ENCODE measurements at regions not wholly inside any gene's neighbourhood (a gene's known extent, or its start where the extent isn't known, plus 50 kb on each side); places are given as distances from the start of the nearest gene placed in this dataset.
"Not testable (repeated sequence)": the region's sequence is repeated elsewhere in the genome, so short reads cannot be mapped to it uniquely, and the experiment has no call there.

DNA sequence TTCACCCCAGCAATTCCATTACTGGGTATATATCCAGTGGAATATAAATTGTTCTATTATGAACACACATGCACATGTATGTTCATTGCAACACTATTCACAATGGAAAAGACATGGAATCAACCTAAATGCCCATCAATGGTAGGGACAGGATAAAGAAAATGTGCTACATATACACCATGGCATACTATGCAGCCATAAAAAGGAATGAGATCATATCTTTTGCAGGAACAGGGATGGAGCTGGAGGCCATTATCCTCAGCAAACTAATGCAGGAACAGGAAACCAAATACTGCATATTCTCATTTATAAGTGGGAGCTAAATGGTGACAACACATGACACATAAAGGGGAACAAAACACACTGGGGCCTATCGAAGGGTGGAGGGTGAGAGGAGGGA is 112.6 kb upstream of the IVNS1ABP start:
- not testable (repeated sequence) for H3K36me3 Mint-ChIP-seq; H3K27ac Mint-ChIP-seq; H3K9me3 Mint-ChIP-seq (ENCODE audit: low read depth); H3K4me1 Mint-ChIP-seq (ENCODE audit: low read depth); H3K4me3 Mint-ChIP-seq; H3K27me3 Mint-ChIP-seq

DNA sequence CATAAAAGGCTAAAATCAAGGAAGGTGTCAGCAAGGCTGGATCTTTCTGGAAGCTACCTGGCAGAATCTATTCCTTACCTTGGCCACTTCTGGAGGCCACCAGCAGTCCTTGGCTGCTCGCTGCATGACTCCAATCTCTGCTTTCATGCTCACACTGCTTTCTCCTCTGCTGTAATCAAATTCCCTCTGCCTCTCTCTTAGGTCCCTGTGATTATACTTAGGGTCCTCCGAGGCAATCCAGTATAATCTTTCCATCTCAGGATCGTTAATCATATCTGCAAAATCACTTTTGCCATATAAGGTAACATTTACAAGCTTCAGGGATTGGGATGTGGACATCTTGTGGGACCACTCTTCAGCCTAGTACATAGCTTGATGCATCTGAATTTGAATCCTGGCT is 110.7 kb upstream of the IVNS1ABP start:
- no peaks in the 10 kb centered on the region for H3K4me1 Mint-ChIP-seq (ENCODE audit: low read depth)

DNA sequence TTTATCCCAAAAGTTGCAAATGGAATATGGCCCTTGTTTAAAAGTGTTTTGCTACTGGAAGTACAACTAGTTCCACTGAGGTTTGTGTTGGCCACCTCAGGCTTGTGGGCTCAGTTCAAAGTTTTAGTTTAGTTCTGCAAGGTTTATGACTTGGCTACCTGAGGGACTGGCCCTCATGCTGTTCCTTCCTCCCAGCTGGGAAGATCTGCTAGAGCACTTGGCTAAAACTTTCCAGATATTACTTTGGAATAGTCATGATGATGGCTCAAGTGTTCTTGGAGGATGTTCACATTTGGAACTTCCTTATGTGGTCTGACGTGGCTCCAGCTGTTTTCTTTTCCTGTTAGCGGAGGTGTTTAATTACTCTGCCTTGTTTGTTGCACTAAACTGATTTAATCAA is 110.2 kb upstream of the IVNS1ABP start:
- H3K27me3 Mint-ChIP-seq = peaks cover 1% of the 10 kb centered on the region

More for the DNA sequence above, 110.7 kb upstream of the IVNS1ABP start:
- no peak overlapping the region for H3K4me3 Mint-ChIP-seq
- H3K9me3 Mint-ChIP-seq (ENCODE audit: low read depth) = no peaks in the 10 kb centered on the region
- H3K27ac Mint-ChIP-seq = no peak overlapping the region
- peaks cover 1% of the 10 kb centered on the region for H3K27me3 Mint-ChIP-seq
- H3K36me3 Mint-ChIP-seq = peaks cover 6% of the 10 kb centered on the region

DNA sequence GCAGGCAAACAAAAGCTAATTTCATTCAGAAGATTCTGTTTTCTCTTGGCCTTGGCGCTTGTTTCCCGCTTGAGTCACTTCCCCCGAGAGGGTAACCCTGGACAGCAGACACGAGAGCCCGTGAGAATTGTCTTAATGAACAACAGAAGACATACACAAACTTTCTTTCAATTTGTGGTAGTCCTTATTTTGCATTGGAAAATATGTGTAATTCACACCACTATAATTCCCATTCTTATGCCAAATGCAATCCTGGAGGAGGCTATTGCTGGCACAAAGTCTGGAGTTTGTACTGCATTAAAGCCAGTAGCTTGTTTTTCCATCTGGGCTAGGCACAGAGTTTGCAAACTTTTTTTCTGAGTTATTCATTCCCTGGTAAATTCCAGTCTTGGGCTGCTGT is 109.8 kb upstream of the IVNS1ABP start:
- no peaks in the 10 kb centered on the region for H3K4me1 Mint-ChIP-seq (ENCODE audit: low read depth)
- H3K27me3 Mint-ChIP-seq = peaks cover 1% of the 10 kb centered on the region
- no peak overlapping the region for H3K27ac Mint-ChIP-seq
- no peaks in the 10 kb centered on the region for H3K9me3 Mint-ChIP-seq (ENCODE audit: low read depth)
- H3K4me3 Mint-ChIP-seq = no peak overlapping the region
- peaks cover 6% of the 10 kb centered on the region for H3K36me3 Mint-ChIP-seq

More for the DNA sequence above, 110.2 kb upstream of the IVNS1ABP start:
- H3K9me3 Mint-ChIP-seq (ENCODE audit: low read depth) = no peaks in the 10 kb centered on the region
- no peaks in the 10 kb centered on the region for H3K4me1 Mint-ChIP-seq (ENCODE audit: low read depth)
- no peak overlapping the region for H3K4me3 Mint-ChIP-seq
- no peak overlapping the region for H3K27ac Mint-ChIP-seq
- H3K36me3 Mint-ChIP-seq = peaks cover 6% of the 10 kb centered on the region

DNA sequence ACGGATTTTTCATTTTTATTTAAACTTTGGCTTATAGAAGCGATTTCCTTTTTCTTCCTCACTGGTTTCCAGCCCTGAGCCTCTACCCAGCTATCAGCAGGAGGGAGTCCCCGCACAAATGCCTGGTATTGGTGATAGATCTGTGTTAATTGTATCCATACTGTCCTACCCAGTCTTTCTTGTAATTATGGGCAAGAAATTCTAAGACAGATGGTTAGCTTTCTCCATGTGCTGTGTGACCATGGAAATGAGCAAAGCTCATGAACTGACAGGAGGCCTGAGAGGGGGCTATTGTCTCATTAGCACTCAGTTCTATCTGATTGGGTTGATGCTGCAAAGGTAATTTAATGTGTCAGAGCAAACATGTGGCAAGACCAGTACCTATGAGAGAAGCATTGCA is 108.1 kb upstream of the IVNS1ABP start:
- H3K9me3 Mint-ChIP-seq (ENCODE audit: low read depth) = no peaks in the 10 kb centered on the region
- H3K36me3 Mint-ChIP-seq = peaks cover 2% of the 10 kb centered on the region
- H3K4me3 Mint-ChIP-seq = no peak overlapping the region
- H3K27me3 Mint-ChIP-seq = peaks cover 1% of the 10 kb centered on the region
- H3K4me1 Mint-ChIP-seq (ENCODE audit: low read depth) = peaks cover 12% of the 10 kb centered on the region
- no peak overlapping the region for H3K27ac Mint-ChIP-seq

DNA sequence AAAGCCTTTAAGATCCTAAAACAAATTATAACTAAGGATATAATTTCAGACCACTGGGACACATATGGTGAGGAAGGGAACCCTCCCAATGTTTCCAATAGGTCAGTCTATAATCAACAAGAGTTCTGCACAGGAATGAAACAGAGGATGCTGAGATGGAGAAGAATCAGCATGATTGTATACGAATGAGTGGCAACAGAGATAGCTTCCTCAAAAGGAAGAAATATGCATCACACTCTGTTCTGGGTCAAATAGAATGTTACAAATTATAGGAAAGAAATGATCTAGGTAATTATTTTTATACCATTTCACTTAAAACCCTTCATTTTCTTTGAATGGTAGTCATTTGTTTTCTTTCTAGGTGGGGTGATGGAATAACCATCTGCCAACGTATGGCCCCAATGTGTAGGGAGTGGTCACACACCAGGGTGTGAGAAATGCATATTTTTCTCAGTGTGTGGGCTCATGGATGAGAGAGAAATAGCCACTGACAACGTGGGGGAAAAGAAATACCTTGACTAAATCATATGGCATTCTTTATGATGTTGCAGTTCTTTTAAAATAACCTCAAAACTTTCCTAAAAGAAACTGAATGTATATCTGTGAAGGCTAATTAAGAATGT is 104.6 kb upstream of the IVNS1ABP start:
- H3K4me3 Mint-ChIP-seq = no peak overlapping the region
- peaks cover 1% of the 10 kb centered on the region for H3K27me3 Mint-ChIP-seq
- H3K9me3 Mint-ChIP-seq (ENCODE audit: low read depth) = no peaks in the 10 kb centered on the region
- H3K27ac Mint-ChIP-seq = no peak overlapping the region
- peaks cover 14% of the 10 kb centered on the region for H3K4me1 Mint-ChIP-seq (ENCODE audit: low read depth)
- no peaks in the 10 kb centered on the region for H3K36me3 Mint-ChIP-seq

DNA sequence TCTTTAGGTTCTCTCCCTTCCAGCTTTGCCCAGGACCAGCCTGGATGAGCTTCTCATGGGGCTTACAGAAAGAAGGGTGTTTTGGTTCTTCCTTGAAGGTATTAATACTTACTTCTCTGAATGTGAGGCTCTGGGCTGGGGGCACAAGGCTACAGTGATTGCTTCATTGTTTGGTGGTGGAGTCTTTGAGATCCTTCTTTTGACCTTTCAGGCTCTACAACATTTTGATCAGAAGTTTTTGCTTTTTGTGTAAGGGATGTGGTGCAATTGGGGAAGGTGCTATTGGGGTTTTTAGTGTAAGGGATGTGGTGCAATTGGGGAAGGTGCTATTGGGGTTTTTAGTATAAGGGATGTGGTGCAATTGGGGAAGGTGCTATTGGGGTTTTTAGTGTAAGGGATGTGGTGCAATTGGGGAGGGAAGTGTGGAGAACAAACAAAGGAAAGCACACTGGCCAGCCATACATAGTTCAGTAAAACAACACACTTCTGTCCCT is 103.6 kb upstream of the IVNS1ABP start:
- Mint-ChIP-seq H3K27ac (peak overlapping the region; percentile 61), H3K36me3 (no peaks in the 10 kb centered on the region), H3K9me3 (ENCODE audit: low read depth) (no peaks in the 10 kb centered on the region), H3K27me3 (peaks cover 1% of the 10 kb centered on the region), H3K4me3 (no peak overlapping the region), H3K4me1 (ENCODE audit: low read depth) (peaks cover 14% of the 10 kb centered on the region)

DNA sequence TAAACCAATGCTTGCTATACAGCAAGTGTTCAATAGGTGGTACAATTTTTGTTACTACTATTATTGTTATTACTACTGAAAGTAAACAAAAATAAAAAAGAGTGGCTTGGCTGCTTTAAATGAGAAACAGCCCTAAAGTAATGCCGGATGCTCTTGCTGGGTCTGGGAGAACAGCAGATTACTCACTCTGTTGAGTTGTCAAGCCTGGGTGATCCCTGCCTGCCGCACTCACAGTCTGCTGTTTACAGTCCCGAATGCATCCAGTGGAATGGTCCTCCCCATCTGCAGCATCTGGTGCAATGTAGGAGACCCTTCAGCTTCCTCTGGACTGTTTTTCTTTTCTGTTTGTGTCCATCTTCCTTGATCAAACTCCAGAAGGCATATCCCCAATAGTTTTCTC is 102.7 kb upstream of the IVNS1ABP start:
- H3K27ac Mint-ChIP-seq = no peak overlapping the region

DNA sequence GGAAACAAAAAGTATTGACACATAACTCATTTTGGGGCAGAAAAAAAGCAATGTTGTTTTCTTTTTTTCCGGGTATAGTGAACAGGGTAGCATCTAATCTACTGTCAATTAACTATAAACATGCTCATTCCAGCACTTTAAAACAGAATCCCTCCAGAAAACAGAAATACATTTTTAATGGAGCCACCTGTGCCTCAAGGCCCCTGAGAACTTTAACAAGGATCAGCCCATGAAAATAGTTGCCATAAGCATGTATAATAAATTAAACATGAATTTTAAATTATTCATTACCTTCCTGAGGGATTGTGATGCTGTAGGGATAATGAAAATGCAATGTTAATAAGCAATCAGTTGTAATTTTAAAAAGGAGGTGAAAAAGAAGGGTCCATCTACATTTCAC is 101.4 kb upstream of the IVNS1ABP start:
- no peak overlapping the region for H3K27ac Mint-ChIP-seq
- H3K4me3 Mint-ChIP-seq = no peak overlapping the region
- H3K36me3 Mint-ChIP-seq = no peaks in the 10 kb centered on the region
- peaks cover 14% of the 10 kb centered on the region for H3K4me1 Mint-ChIP-seq (ENCODE audit: low read depth)
- no peaks in the 10 kb centered on the region for H3K9me3 Mint-ChIP-seq (ENCODE audit: low read depth)
- H3K27me3 Mint-ChIP-seq = peaks cover 1% of the 10 kb centered on the region

More for the DNA sequence above, 102.7 kb upstream of the IVNS1ABP start:
- Mint-ChIP-seq H3K4me1 (ENCODE audit: low read depth) (peaks cover 14% of the 10 kb centered on the region), H3K27me3 (peaks cover 1% of the 10 kb centered on the region), H3K9me3 (ENCODE audit: low read depth) (no peaks in the 10 kb centered on the region), H3K4me3 (no peak overlapping the region), H3K36me3 (no peaks in the 10 kb centered on the region)

DNA sequence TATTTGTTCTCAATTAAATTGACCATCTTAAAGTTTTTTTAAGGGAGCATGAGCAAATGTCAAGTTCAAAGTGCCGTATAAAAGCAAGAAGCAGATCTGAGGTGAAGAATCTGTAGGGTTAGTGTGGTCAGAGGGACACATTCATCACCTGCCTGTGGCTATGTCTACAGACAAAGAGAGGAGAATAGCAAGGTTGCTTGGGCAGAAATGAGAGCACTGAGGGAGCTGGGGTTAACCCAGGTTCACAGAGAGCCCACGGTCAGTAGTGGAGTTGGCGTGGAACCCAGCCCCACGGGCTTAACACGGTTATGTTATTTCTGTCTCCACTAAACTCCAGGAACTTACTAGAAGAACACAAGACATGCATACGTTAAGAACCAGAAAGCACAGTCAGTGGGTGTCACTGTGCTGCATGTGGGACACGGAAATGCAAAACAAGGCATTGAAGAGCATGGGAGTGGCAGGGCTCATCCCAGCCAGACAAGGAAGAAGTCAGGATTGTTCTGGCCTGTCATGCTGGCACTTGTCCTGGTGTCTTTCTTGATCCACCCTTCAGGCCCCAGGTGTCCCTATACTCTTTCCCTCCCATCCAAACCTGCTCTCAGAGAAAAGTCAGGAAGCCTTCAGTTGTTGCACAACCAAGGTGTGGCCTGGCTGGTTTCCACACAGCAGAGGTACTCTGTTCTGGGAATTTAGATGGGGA is 95.5 kb upstream of the IVNS1ABP start:
- H3K27me3 Mint-ChIP-seq = no peaks in the 10 kb centered on the region
- H3K9me3 Mint-ChIP-seq (ENCODE audit: low read depth) = no peaks in the 10 kb centered on the region
- no peaks in the 10 kb centered on the region for H3K36me3 Mint-ChIP-seq
- H3K4me3 Mint-ChIP-seq = no peak overlapping the region
- H3K4me1 Mint-ChIP-seq (ENCODE audit: low read depth) = no peaks in the 10 kb centered on the region
- no peak overlapping the region for H3K27ac Mint-ChIP-seq

DNA sequence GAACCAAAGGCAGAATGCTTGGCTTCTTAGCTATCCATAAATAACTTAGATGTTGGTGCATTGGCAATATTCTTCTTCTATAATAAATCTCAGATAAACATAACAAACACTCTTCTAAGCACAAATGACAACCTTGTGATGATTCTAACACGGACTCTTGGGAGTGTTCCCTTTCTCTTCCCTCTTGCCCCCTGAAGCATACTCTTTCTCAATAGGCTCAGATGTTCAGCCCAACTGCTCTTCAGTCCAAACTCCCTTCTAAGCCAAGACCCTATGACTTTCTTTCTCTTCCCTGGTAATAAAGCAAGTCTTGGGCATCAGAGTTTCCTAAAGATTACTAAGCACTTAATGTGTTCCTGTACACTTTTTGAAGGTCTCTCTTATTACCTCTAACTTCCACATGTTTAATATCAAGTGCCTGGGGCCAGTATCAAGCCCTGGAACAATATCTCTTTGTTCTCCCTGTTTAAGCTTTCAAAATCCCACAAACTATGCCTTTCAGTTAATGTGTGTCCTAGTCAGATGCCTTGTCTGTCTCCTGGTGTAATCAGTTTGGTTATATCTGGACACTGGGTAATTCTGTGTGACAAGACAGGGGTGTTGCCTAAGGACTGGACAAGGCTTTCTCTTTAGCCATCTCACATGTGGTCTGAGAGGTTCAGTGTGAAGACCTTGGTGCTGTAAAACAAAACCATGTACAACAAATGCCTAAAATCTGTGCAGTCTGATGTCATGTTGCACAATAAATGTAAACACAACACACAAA is 92.9 kb upstream of the IVNS1ABP start:
- Mint-ChIP-seq H3K27me3 (no peaks in the 10 kb centered on the region), H3K4me1 (ENCODE audit: low read depth) (peaks cover under 1% of the 10 kb centered on the region), H3K27ac (no peak overlapping the region), H3K36me3 (peaks cover 3% of the 10 kb centered on the region), H3K4me3 (no peak overlapping the region), H3K9me3 (ENCODE audit: low read depth) (no peaks in the 10 kb centered on the region)

DNA sequence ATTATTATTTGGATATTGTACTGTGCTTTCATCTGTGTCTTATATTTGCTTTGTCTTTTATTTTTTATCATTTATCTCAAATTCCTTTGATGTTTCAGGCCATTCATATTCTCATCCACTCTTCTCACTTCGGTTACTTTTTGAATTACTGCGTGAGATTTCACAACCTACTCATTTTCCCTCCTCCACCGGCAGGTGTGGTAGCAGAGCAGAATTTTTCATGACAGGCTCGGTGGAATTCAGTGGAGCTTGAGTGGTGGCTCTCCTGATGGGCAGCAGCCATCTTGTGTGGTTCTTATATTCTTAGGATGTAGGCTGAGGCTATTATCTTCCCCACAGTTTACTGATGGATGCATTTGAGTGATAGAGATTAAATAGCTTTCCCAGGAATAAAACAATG is 92.3 kb upstream of the IVNS1ABP start:
- no peaks in the 10 kb centered on the region for H3K9me3 Mint-ChIP-seq (ENCODE audit: low read depth)
- peaks cover 6% of the 10 kb centered on the region for H3K4me1 Mint-ChIP-seq (ENCODE audit: low read depth)
- H3K27ac Mint-ChIP-seq = no peak overlapping the region
- H3K36me3 Mint-ChIP-seq = peaks cover 3% of the 10 kb centered on the region
- no peaks in the 10 kb centered on the region for H3K27me3 Mint-ChIP-seq
- H3K4me3 Mint-ChIP-seq = no peak overlapping the region

DNA sequence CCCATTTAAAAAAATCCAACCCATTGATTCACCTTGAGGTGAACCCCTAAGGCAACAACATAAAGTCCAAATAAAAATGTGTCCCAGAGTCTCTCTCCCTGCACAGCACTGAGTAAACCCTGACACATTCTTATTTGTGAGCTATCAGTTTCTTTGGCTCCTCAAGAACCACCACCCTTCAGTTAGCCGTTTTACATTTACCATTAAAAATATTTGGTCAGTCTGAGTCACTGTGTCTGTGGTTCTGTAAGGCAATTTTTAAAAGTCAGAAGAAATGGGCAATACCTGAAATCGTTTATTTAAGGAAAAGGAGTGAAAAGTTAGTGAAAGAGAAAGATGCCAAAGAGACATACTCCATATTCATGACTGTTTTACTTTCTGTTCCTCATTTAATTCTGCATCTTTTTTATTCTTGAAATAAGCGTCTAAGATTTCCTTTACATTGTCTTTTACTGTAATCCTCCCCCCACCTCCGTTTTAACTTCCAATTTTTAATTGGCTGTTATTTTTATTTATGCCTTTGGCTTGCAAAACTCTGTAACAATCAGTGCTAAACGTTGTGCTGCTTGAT is 91.7 kb upstream of the IVNS1ABP start:
- H3K4me1 Mint-ChIP-seq (ENCODE audit: low read depth) = peaks cover 7% of the 10 kb centered on the region
- no peak overlapping the region for H3K27ac Mint-ChIP-seq
- no peaks in the 10 kb centered on the region for H3K27me3 Mint-ChIP-seq
- peaks cover 3% of the 10 kb centered on the region for H3K36me3 Mint-ChIP-seq
- no peaks in the 10 kb centered on the region for H3K9me3 Mint-ChIP-seq (ENCODE audit: low read depth)
- H3K4me3 Mint-ChIP-seq = no peak overlapping the region

DNA sequence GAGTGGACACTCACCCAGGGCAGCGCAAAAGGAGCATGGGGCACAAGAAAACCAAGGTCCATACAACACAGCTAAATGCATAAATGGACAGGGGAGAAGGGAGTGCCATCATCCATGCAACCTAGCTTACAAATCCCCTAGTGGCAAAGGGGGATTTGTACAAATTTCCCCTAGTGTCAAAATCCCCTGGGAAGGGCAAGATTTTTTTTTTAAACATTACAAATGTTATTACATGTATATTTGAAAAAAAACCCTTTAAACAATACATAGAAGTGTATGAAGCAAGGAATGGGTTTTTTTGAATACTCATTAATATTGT is 89.6 kb upstream of the IVNS1ABP start:
- Mint-ChIP-seq H3K27me3 (no peaks in the 10 kb centered on the region), H3K27ac (no peak overlapping the region), H3K4me1 (ENCODE audit: low read depth) (peaks cover 11% of the 10 kb centered on the region), H3K4me3 (no peak overlapping the region), H3K9me3 (ENCODE audit: low read depth) (no peaks in the 10 kb centered on the region), H3K36me3 (peaks cover 3% of the 10 kb centered on the region)

DNA sequence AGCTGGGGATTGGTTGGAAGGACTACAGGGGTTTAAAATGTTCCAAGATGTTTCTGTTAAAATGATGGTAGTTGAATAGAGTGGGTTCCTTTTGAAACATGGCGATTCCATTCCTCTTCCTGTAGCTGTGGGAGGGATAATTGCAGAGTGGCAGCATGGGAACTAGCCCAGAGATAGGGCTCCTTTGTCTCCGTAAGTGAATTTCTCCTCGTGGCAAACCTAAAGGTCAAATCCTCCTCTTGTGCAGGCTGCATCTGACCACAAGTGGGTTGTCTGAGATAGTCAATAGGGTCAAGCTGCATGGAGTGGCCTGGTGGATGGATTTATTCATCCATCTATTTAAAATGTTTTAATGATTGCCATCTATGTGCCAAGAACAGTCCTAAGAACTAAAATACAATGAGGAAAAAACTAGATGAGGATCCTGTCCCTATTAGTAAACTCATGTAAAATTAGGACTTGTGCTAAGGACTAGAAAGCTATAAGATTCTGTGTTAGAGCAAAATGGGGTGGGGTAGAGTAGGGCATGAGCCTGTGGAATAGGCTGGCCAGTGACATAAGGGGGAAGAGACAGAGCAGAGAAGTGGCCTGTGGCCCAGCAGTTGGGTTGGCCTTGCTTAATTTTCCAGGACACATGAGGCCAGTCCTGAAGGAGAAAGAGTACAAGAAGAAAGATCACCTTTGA is 89.1 kb upstream of the IVNS1ABP start:
- H3K4me3 Mint-ChIP-seq = no peak overlapping the region
- H3K36me3 Mint-ChIP-seq = peaks cover 3% of the 10 kb centered on the region
- H3K4me1 Mint-ChIP-seq (ENCODE audit: low read depth) = peaks cover 11% of the 10 kb centered on the region
- H3K27ac Mint-ChIP-seq = no peak overlapping the region
- H3K9me3 Mint-ChIP-seq (ENCODE audit: low read depth) = no peaks in the 10 kb centered on the region
- H3K27me3 Mint-ChIP-seq = no peaks in the 10 kb centered on the region

Data from activated naive CD8-positive, alpha-beta T cell (primary cell).